MCF 10A (cell line): ENCODE measurements at regions not wholly inside any gene's neighbourhood (a gene's known extent, or its start where the extent isn't known, plus 50 kb on each side); places are given as distances from the start of the nearest gene placed in this dataset.

Source experiments
- BruUV-seq: library from RNA; stranded (reverse); fragments of 400-500 nt; replicated peaks from 2 replicates; lab custom pipeline; 2021; lab: Mats Ljungman, UMichigan
- CTCF ChIA-PET: fragments of 300-600 bp; sonication (Branson Sonifier 250); formaldehyde crosslinking; extraction: SDS; loops from one replicate; lab custom pipeline; 2021; ENCODE audit warnings: antibody characterized with exemption, inconsistent platforms; lab: Yijun Ruan, JAX
- POLR2A ChIA-PET: fragments of 300-600, 350-650 bp; sonication (Branson Sonifier 250); formaldehyde crosslinking; extraction: SDS; loops from one replicate; lab custom pipeline; 2020; ENCODE audit warnings: antibody characterized with exemption, inconsistent platforms; lab: Yijun Ruan, JAX
- DNase-seq: peaks from one replicate; pipeline ENCODE4 v3.0.0-alpha.2; 2018; ENCODE audit not compliant: unreplicated experiment
- H3K27ac Mint-ChIP-seq: one replicate; pipeline ENCODE4 v1.8.0; 2022; ENCODE audit warnings: mild to moderate bottlenecking, low read depth, mixed read lengths; ENCODE audit not compliant: unreplicated experiment
- H3K27me3 Mint-ChIP-seq: one replicate; pipeline ENCODE4 v1.8.0; 2022; ENCODE audit warnings: mixed read lengths; ENCODE audit not compliant: insufficient read depth, unreplicated experiment
- H3K36me3 Mint-ChIP-seq: one replicate; pipeline ENCODE4 v1.8.0; 2022; ENCODE audit warnings: mild to moderate bottlenecking, moderate library complexity, mixed read lengths; ENCODE audit not compliant: insufficient read depth, unreplicated experiment
- H3K4me1 Mint-ChIP-seq: one replicate; pipeline ENCODE4 v1.8.0; 2022; ENCODE audit warnings: mixed read lengths; ENCODE audit not compliant: insufficient read depth, unreplicated experiment
- H3K4me3 Mint-ChIP-seq: one replicate; pipeline ENCODE4 v1.8.0; 2022; ENCODE audit warnings: mild to moderate bottlenecking, moderate library complexity, mixed read lengths; ENCODE audit not compliant: unreplicated experiment
- H3K9me3 Mint-ChIP-seq: one replicate; pipeline ENCODE4 v1.8.0; 2022; ENCODE audit warnings: mixed read lengths; ENCODE audit not compliant: unreplicated experiment
- CTCF ChIP-seq: fragments of 200-600 bp; IDR thresholded peaks from one replicate; pipeline ENCODE4 v1.8.0; 2022; ENCODE audit warnings: antibody characterized with exemption, mild to moderate bottlenecking; ENCODE audit not compliant: unreplicated experiment
- intact Hi-C: fragments of 100-400 bp; cut with micrococcal nuclease; formaldehyde crosslinking; loops from 2 replicates; pipeline ENCODE4 v1.14.1; 2022

GRCh38 chr11:70532731-70533130 lies 134.4 kb downstream of the CTTN start:
- TF ChIP-seq CTCF, result no peak
- H3K4me3 Mint-ChIP-seq, result no peak overlapping the region
- ChIA-PET POLR2A (no interaction called here), CTCF (interaction anchor here (1.2 kb wide), 1 partner anchor 12 kb away, joined by 3 read pairs; no protein-coding TSS in a partner anchor)
- BruUV-seq, result no TSS peak
- H3K4me1 Mint-ChIP-seq, result no peaks in the 10 kb centered on the region
- intact Hi-C loops, result no loop called here
- H3K9me3 Mint-ChIP-seq, result peaks cover 36% of the 10 kb centered on the region
- H3K36me3 Mint-ChIP-seq, result no peaks in the 10 kb centered on the region
- H3K27me3 Mint-ChIP-seq, result no peaks in the 10 kb centered on the region
- no peak for DNase-seq
- H3K27ac Mint-ChIP-seq, result no peak overlapping the region

GRCh38 chr11:70535191-70535971 lies 137.1 kb downstream of the CTTN start:
- no TSS peak for BruUV-seq
- H3K27me3 Mint-ChIP-seq, result no peaks in the 10 kb centered on the region
- no peak overlapping the region for H3K27ac Mint-ChIP-seq
- H3K4me1 Mint-ChIP-seq, result no peaks in the 10 kb centered on the region
- CTCF ChIA-PET, result no interaction called here
- no peak overlapping the region for H3K4me3 Mint-ChIP-seq
- no peak for TF ChIP-seq CTCF
- DNase-seq, result no peak
- intact Hi-C loops, result no loop called here
- peaks cover 36% of the 10 kb centered on the region for H3K9me3 Mint-ChIP-seq
- POLR2A ChIA-PET, result no interaction called here
- H3K36me3 Mint-ChIP-seq, result no peaks in the 10 kb centered on the region

- Mint-ChIP-seq H3K36me3 (no peaks in the 10 kb centered on the region), H3K27me3 (no peaks in the 10 kb centered on the region), H3K4me1 (no peaks in the 10 kb centered on the region), H3K9me3 (peaks cover 36% of the 10 kb centered on the region), H3K27ac (no peak overlapping the region), H3K4me3 (no peak overlapping the region)
- ChIA-PET POLR2A (no interaction called here), CTCF (interaction anchor here (0.8 kb wide), 1 partner anchor 9 kb away, joined by 3 read pairs; no protein-coding TSS in a partner anchor)
- intact Hi-C loops, result no loop called here
- BruUV-seq, result no TSS peak
- TF ChIP-seq CTCF, result no peak
- no peak for DNase-seq
Observed at GRCh38 chr11:70536051-70536877, 137.9 kb downstream of the CTTN start.
